ENCODE measurements at regions not wholly inside any gene's neighbourhood (a gene's known extent, or its start where the extent isn't known, plus 50 kb on each side); places are given as distances from the start of the nearest gene placed in this dataset.

GRCh38 chr4:117868201-117868600 is 166.1 kb upstream of the NDST3 start:
- TF ChIP-seq CTCF (conservative IDR thresholded peaks at IDR 0.05): no peak
- no peak for TF ChIP-seq EZH2 (IDR thresholded peaks at IDR 0.05; ENCODE audit: low read depth)

Data from PC-9 (cell line).